Fibroblast of lung (primary cell): ENCODE measurements at regions not wholly inside any gene's neighbourhood (a gene's known extent, or its start where the extent isn't known, plus 50 kb on each side); places are given as distances from the start of the nearest gene placed in this dataset.
"Not testable (repeated sequence)": the region's sequence is repeated elsewhere in the genome, so short reads cannot be mapped to it uniquely, and the experiment has no call there.

ENCODE experiments used
- DNase-seq, 2 donors: peaks; one replicate each; pipeline versions ENCODE4 v3.0.0 to v3.0.0-alpha.2; 2010; ENCODE audit warnings: low read depth in 2 of 2
- H2AFZ ChIP-seq: 2 replicates; pipeline ENCODE4 v1.5.1; 2012; ENCODE audit warnings: low read length, control low read depth, inconsistent platforms
- H3K27ac ChIP-seq: 2 replicates; pipeline ENCODE4 v1.5.1; 2011; ENCODE audit warnings: low read length, control low read depth; ENCODE audit not compliant: insufficient read depth
- H3K27me3 ChIP-seq: 2 replicates; pipeline ENCODE4 v1.5.1; 2011; ENCODE audit warnings: mild to moderate bottlenecking, low read length; ENCODE audit not compliant: control insufficient read depth, insufficient read depth
- H3K36me3 ChIP-seq: 2 replicates; pipeline ENCODE4 v1.5.1; 2011; ENCODE audit warnings: low read length; ENCODE audit not compliant: control insufficient read depth, insufficient read depth
- H3K4me1 ChIP-seq: 2 replicates; pipeline ENCODE4 v1.5.1; 2011; ENCODE audit warnings: low read length; ENCODE audit not compliant: control insufficient read depth, insufficient read depth; ENCODE audit errors: extremely low read depth
- H3K4me2 ChIP-seq: 2 replicates; pipeline ENCODE4 v1.5.1; 2011; ENCODE audit warnings: low read length, control low read depth; ENCODE audit not compliant: insufficient read depth; ENCODE audit errors: extremely low read depth
- H3K4me3 ChIP-seq, 4 experiments: fragments of 200-600 bp in 1 of 4; sonication (generic) in 1 of 4; replicated peaks in 1 of 4; 2 replicates each; pipeline ENCODE4 v1.5.1; 2011 to 2016; ENCODE audit warnings: low read length in 4 of 4, low read depth in 3 of 4, mild to moderate bottlenecking in 3 of 4, control low read depth in 2 of 4, inconsistent platforms in 1 of 4, mixed read lengths in 1 of 4; ENCODE audit not compliant: insufficient read depth in 1 of 4; ENCODE audit errors: control extremely low read depth in 1 of 4
- H3K79me2 ChIP-seq: 2 replicates; pipeline ENCODE4 v1.5.1; 2012; ENCODE audit warnings: mild to moderate bottlenecking, low read length, inconsistent platforms; ENCODE audit not compliant: control insufficient read depth, insufficient read depth
- H3K9ac ChIP-seq: 2 replicates; pipeline ENCODE4 v1.5.1; 2011; ENCODE audit warnings: mild to moderate bottlenecking, low read length, control low read depth; ENCODE audit not compliant: insufficient read depth
- H3K9me3 ChIP-seq: 2 replicates; pipeline ENCODE4 v1.5.1; 2012; ENCODE audit warnings: low read depth, low read length; ENCODE audit not compliant: control insufficient read depth, insufficient read depth
- H4K20me1 ChIP-seq: 2 replicates; pipeline ENCODE4 v1.5.1; 2011; ENCODE audit warnings: low read length; ENCODE audit not compliant: control insufficient read depth, insufficient read depth; ENCODE audit errors: extremely low read depth
- CTCF ChIP-seq, 2 donors: IDR thresholded peaks in 1 of 2; conservative IDR thresholded peaks in 1 of 2; 1 replicate in 1 of 2; 2 replicates in 1 of 2; pipeline ENCODE4 v1.5.1; 2011 to 2012; ENCODE audit warnings: low read length in 2 of 2, control low read depth in 1 of 2, inconsistent platforms in 1 of 2, low read depth in 1 of 2, mild to moderate bottlenecking in 1 of 2
- EZH2 ChIP-seq: IDR thresholded peaks from 2 replicates; pipeline ENCODE4 v1.5.1; 2012; ENCODE audit warnings: low read length, control low read depth, mild to moderate bottlenecking; ENCODE audit errors: missing control alignments

- H3K9me3 ChIP-seq = no peaks in the 10 kb centered on the region
- H3K36me3 ChIP-seq = no peaks in the 10 kb centered on the region
- H4K20me1 ChIP-seq = no peaks in the 10 kb centered on the region
- no peaks in the 10 kb centered on the region for H3K4me1 ChIP-seq
- H2AFZ ChIP-seq = no peak overlapping the region
- no peak overlapping the region for H3K4me2 ChIP-seq
- peak in 1 of 2 donors; percentile 55 for DNase-seq
- H3K79me2 ChIP-seq = no peaks in the 10 kb centered on the region
- no peak overlapping the region for H3K27ac ChIP-seq
- TF ChIP-seq CTCF (conservative IDR thresholded peaks at IDR 0.05 in 1 of 2, IDR thresholded peaks at IDR 0.05 in 1 of 2; ENCODE audit: low read depth in 1 of 2, low read length in 2 of 2) (no peak), EZH2 (no peak)
- H3K27me3 ChIP-seq = no peaks in the 10 kb centered on the region
- H3K4me3 ChIP-seq = no peak overlapping the region
- no peak overlapping the region for H3K9ac ChIP-seq
These were observed 1660.3 kb upstream of the LRRTM3 start for GRCh38 chr10:65265451-65265954.

GRCh38 chr10:65269551-65269950 lies 1656.3 kb upstream of the LRRTM3 start:
- H3K4me3 ChIP-seq, DNase-seq, H3K36me3 ChIP-seq, H3K4me1 ChIP-seq, H3K4me2 ChIP-seq, H4K20me1 ChIP-seq, H3K27ac ChIP-seq, H3K9me3 ChIP-seq, H3K9ac ChIP-seq, H3K27me3 ChIP-seq, H3K79me2 ChIP-seq, H2AFZ ChIP-seq: not testable (repeated sequence)

GRCh38 chr10:65270969-65271368 lies 1654.9 kb upstream of the LRRTM3 start:
- Histone ChIP-seq H2AFZ (no peak overlapping the region), H3K9me3 (no peaks in the 10 kb centered on the region), H3K4me2 (no peak overlapping the region), H3K9ac (no peak overlapping the region), H3K4me3 (no peak overlapping the region), H3K27me3 (no peaks in the 10 kb centered on the region), H3K4me1 (no peaks in the 10 kb centered on the region), H4K20me1 (no peaks in the 10 kb centered on the region), H3K36me3 (no peaks in the 10 kb centered on the region), H3K27ac (no peak overlapping the region), H3K79me2 (no peaks in the 10 kb centered on the region)
- no peak for TF ChIP-seq CTCF (conservative IDR thresholded peaks at IDR 0.05 in 1 of 2, IDR thresholded peaks at IDR 0.05 in 1 of 2; ENCODE audit: low read depth in 1 of 2, low read length in 2 of 2)
- TF ChIP-seq EZH2 = no peak
- DNase-seq = no peak
